ENCODE measurements at regions not wholly inside any gene's neighbourhood (a gene's known extent, or its start where the extent isn't known, plus 50 kb on each side); places are given as distances from the start of the nearest gene placed in this dataset.

DNA sequence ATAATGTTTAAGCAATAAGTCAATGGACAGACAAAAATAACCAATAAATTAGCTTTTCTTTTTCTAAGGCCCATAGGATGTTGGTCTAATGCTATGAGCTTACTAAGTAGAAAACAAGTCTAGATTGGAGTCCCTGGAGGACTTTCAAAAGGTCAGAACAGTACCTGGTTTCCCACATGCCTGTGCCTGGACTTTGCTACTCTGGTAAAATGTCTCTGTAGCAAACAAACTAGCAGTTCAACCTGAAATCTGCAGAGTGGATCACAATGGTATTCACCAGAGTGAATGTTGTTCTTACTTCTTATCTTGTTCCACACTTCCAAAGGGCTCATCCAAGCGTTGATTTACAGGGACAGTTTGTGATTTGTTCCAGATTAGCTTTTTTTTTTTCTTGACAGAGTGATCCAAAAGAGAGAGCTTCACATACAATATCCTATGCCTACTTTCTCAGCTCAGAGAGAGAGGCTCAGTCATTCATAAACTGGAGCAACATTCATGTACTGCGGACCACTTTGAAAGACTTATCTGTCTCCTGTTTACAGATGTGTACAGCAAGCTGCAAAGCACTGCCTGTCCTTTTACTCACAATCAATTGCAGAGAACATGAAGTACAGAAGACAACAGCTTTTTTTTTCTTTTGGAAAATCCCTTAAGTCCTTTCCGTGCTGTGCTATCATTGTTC, 466.1 kb downstream of the SPATA31D1 start:
- TF ChIP-seq FOXM1 (IDR thresholded peaks at IDR 0.05; ENCODE audit: borderline replicate concordance, low read depth) (no peak), CREB1 (IDR thresholded peaks at IDR 0.05; ENCODE audit: low read depth) (no peak), ZBTB7A (IDR thresholded peaks at IDR 0.05; ENCODE audit: low read depth) (no peak), TAF1 (IDR thresholded peaks at IDR 0.05; ENCODE audit: low read depth) (no peak), TEAD4 (IDR thresholded peaks at IDR 0.05) (no peak), NFIC (IDR thresholded peaks at IDR 0.05) (no peak), YY1 (IDR thresholded peaks at IDR 0.05; ENCODE audit: low read depth) (no peak), EP300 (IDR thresholded peaks at IDR 0.05; ENCODE audit: borderline replicate concordance) (no peak), EGR1 (IDR thresholded peaks at IDR 0.05) (no peak), TCF12 (IDR thresholded peaks at IDR 0.05; ENCODE audit: low read depth) (no peak), RAD21 (IDR thresholded peaks at IDR 0.05; ENCODE audit: low read depth) (no peak), CEBPB (IDR thresholded peaks at IDR 0.05) (no peak)
- TF ChIP-seq, protein P1, sequence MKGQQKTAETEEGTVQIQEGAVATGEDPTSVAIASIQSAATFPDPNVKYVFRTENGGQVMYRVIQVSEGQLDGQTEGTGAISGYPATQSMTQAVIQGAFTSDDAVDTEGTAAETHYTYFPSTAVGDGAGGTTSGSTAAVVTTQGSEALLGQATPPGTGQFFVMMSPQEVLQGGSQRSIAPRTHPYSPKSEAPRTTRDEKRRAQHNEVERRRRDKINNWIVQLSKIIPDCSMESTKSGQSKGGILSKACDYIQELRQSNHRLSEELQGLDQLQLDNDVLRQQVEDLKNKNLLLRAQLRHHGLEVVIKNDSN (IDR thresholded peaks at IDR 0.05): no peak
- TF ChIP-seq, protein P2, sequence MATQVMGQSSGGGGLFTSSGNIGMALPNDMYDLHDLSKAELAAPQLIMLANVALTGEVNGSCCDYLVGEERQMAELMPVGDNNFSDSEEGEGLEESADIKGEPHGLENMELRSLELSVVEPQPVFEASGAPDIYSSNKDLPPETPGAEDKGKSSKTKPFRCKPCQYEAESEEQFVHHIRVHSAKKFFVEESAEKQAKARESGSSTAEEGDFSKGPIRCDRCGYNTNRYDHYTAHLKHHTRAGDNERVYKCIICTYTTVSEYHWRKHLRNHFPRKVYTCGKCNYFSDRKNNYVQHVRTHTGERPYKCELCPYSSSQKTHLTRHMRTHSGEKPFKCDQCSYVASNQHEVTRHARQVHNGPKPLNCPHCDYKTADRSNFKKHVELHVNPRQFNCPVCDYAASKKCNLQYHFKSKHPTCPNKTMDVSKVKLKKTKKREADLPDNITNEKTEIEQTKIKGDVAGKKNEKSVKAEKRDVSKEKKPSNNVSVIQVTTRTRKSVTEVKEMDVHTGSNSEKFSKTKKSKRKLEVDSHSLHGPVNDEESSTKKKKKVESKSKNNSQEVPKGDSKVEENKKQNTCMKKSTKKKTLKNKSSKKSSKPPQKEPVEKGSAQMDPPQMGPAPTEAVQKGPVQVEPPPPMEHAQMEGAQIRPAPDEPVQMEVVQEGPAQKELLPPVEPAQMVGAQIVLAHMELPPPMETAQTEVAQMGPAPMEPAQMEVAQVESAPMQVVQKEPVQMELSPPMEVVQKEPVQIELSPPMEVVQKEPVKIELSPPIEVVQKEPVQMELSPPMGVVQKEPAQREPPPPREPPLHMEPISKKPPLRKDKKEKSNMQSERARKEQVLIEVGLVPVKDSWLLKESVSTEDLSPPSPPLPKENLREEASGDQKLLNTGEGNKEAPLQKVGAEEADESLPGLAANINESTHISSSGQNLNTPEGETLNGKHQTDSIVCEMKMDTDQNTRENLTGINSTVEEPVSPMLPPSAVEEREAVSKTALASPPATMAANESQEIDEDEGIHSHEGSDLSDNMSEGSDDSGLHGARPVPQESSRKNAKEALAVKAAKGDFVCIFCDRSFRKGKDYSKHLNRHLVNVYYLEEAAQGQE (IDR thresholded peaks at IDR 0.05; ENCODE audit: low read depth): no peak
- TF ChIP-seq, protein P3, sequence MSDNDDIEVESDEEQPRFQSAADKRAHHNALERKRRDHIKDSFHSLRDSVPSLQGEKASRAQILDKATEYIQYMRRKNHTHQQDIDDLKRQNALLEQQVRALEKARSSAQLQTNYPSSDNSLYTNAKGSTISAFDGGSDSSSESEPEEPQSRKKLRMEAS (IDR thresholded peaks at IDR 0.05): no peak

DNA sequence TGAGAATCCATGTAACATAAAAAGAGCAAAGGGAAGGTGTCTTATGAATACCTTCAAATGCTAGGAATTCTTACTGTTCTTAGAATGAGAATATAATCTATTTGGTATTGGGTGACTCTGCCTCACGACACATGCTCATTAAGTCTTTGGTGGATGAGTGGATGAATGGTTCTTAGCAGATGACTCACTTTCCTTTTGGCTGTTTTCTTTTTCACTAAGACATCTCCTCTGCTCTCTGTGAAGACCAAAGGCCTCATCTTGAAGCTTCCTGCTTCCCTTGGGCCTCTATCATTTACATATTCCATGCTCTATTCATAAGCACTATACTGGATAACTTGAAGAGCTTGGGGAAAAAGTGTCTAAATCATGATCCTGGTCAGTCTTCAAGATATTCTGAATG, 468.1 kb downstream of the SPATA31D1 start:
- TF ChIP-seq TAF1 (IDR thresholded peaks at IDR 0.05; ENCODE audit: low read depth): no peak
- no peak for TF ChIP-seq YY1 (IDR thresholded peaks at IDR 0.05; ENCODE audit: low read depth)
- TF ChIP-seq CREB1 (IDR thresholded peaks at IDR 0.05; ENCODE audit: low read depth): no peak
- TF ChIP-seq, protein P1 (IDR thresholded peaks at IDR 0.05): no peak
- TF ChIP-seq, protein P3 (IDR thresholded peaks at IDR 0.05): no peak
- TF ChIP-seq, protein P2 (IDR thresholded peaks at IDR 0.05; ENCODE audit: low read depth): no peak
- no peak for TF ChIP-seq CEBPB (IDR thresholded peaks at IDR 0.05)
- TF ChIP-seq EGR1 (IDR thresholded peaks at IDR 0.05): no peak
- TF ChIP-seq RAD21 (IDR thresholded peaks at IDR 0.05; ENCODE audit: low read depth): no peak
- no peak for TF ChIP-seq NFIC (IDR thresholded peaks at IDR 0.05)
- TF ChIP-seq FOXM1 (IDR thresholded peaks at IDR 0.05; ENCODE audit: borderline replicate concordance, low read depth): no peak
- TF ChIP-seq TEAD4 (IDR thresholded peaks at IDR 0.05): no peak

DNA sequence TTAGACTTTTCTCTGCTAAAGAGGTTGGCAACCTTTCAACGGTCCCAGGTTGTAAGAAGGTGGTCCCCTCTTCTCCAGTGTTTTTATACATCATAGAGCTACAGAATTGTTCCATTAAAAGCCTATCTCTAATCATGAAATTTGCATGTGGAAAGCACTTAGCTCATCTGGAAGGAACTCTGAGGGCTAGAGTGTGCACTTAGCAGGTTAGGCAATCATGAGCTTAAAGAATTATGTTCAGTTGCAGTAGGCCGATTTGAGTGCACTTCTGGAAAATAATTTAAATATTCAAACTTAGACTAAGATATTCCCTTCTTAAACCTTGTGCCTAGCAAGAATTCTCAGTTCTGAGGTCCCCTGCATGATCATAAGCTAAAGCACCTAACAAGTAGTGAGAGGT, 468.7 kb downstream of the SPATA31D1 start:
- no peak for TF ChIP-seq EGR1 (IDR thresholded peaks at IDR 0.05)
- TF ChIP-seq, protein P1 (IDR thresholded peaks at IDR 0.05): no peak
- TF ChIP-seq YY1 (IDR thresholded peaks at IDR 0.05; ENCODE audit: low read depth): no peak
- no peak for TF ChIP-seq FOXM1 (IDR thresholded peaks at IDR 0.05; ENCODE audit: borderline replicate concordance, low read depth)
- TF ChIP-seq TCF12 (IDR thresholded peaks at IDR 0.05; ENCODE audit: low read depth): no peak
- no peak for TF ChIP-seq TEAD4 (IDR thresholded peaks at IDR 0.05)
- TF ChIP-seq NFIC (IDR thresholded peaks at IDR 0.05): no peak
- TF ChIP-seq, protein P2 (IDR thresholded peaks at IDR 0.05; ENCODE audit: low read depth): no peak
- TF ChIP-seq CREB1 (IDR thresholded peaks at IDR 0.05; ENCODE audit: low read depth): no peak
- no peak for TF ChIP-seq ZBTB7A (IDR thresholded peaks at IDR 0.05; ENCODE audit: low read depth)

DNA sequence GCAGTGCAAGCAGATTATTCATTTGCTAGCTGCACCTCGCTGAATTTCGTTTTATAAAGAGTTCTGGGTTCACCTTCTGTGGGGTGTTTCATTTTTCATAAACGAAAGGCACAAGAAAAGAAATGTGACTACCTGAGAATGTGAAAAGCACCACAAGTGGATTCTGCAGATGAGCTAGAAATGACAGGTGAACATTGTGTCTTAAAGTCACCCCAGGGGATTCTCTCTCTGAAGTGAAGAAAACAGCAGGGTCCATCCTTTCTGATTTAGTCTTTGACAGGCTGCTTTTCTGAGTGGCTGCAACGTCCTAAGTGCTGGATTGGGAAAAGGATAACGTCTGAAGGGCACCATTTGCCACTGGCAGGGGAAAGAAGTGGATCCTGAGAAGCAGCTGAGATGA, 469.3 kb downstream of the SPATA31D1 start:
- TF ChIP-seq EP300 (IDR thresholded peaks at IDR 0.05; ENCODE audit: borderline replicate concordance) (no peak), TCF12 (IDR thresholded peaks at IDR 0.05; ENCODE audit: low read depth) (no peak), NFIC (IDR thresholded peaks at IDR 0.05) (no peak), TAF1 (IDR thresholded peaks at IDR 0.05; ENCODE audit: low read depth) (no peak), ZBTB7A (IDR thresholded peaks at IDR 0.05; ENCODE audit: low read depth) (no peak), CEBPB (IDR thresholded peaks at IDR 0.05) (no peak), FOXM1 (IDR thresholded peaks at IDR 0.05; ENCODE audit: borderline replicate concordance, low read depth) (no peak)
- TF ChIP-seq, protein P2 (IDR thresholded peaks at IDR 0.05; ENCODE audit: low read depth): no peak
- TF ChIP-seq, protein P1 (IDR thresholded peaks at IDR 0.05): no peak

Data from Ishikawa (cell line).